K562 (cell line): ENCODE measurements at regions not wholly inside any gene's neighbourhood (a gene's known extent, or its start where the extent isn't known, plus 50 kb on each side); places are given as distances from the start of the nearest gene placed in this dataset.
"Not testable (repeated sequence)": the region's sequence is repeated elsewhere in the genome, so short reads cannot be mapped to it uniquely, and the experiment has no call there.

Experiments
- BMI1 ChIP-seq: fragments of 150-350 bp; IDR thresholded peaks from 2 replicates; pipeline ENCODE4 v1.6.1; 2014; ENCODE audit warnings: low read length
- EP300 ChIP-seq: IDR thresholded peaks from 2 replicates; pipeline ENCODE4 v1.6.1; 2012; ENCODE audit warnings: low read length, improper control_type of control experiment
- FOXA1 ChIP-seq: fragments of 450-650 bp; IDR thresholded peaks from 2 replicates; pipeline ENCODE4 v1.6.1; 2016; ENCODE audit warnings: mild to moderate bottlenecking, borderline replicate concordance
- NFYB ChIP-seq: IDR thresholded peaks from 2 replicates; pipeline ENCODE4 v1.6.1; 2011; ENCODE audit warnings: mild to moderate bottlenecking, moderate library complexity; ENCODE audit not compliant: insufficient read length; ENCODE audit errors: extremely low read depth
- OTX1 ChIP-seq: fragments of 450-650 bp; formaldehyde crosslinking; IDR thresholded peaks from 2 replicates; pipeline ENCODE4 v1.4.0; 2022; ENCODE audit warnings: mild to moderate bottlenecking
- ZNF785 ChIP-seq: fragments of 250-450 bp; sonication (Bioruptor Pico); IDR thresholded peaks from 2 replicates; pipeline ENCODE4 v1.4.0; 2020; ENCODE audit warnings: mild to moderate bottlenecking
- TF ChIP-seq, protein P1 (sequence below): fragments of 250-450 bp; sonication (Bioruptor Pico); IDR thresholded peaks from 2 replicates; pipeline ENCODE4 v1.8.0; 2021; ENCODE audit warnings: moderate library complexity, mild to moderate bottlenecking, inconsistent platforms
- TF ChIP-seq, protein P2 (sequence below), 3 experiments: IDR thresholded peaks in 2 of 3; conservative IDR thresholded peaks in 1 of 3; 2 replicates each; pipeline ENCODE4 v1.5.1; 2011 to 2012; ENCODE audit warnings: low read length in 3 of 3, mild to moderate bottlenecking in 3 of 3, control low read depth in 2 of 3, improper control_type of control experiment in 1 of 3, inconsistent platforms in 1 of 3, low read depth in 1 of 3, mixed read lengths in 1 of 3, moderate library complexity in 1 of 3; ENCODE audit not compliant: insufficient read depth in 2 of 3
- TF ChIP-seq, protein P3 (sequence below), 2 experiments: fragments of 450-650 bp in 1 of 2; sonication (generic) in 1 of 2; formaldehyde crosslinking in 1 of 2; IDR thresholded peaks in 1 of 2; conservative IDR thresholded peaks in 1 of 2; 2 replicates each; pipeline versions ENCODE4 v1.6.1 to v1.8.1; 2016 to 2023; ENCODE audit warnings: mild to moderate bottlenecking in 2 of 2, moderate library complexity in 2 of 2, inconsistent platforms in 1 of 2, missing genetic modification reagents in 1 of 2

GRCh38 chr9:124131518-124131917, 120.0 kb downstream of the LHX2 start:
- not testable (repeated sequence) for TF ChIP-seq FOXA1; BMI1; NFYB; EP300; OTX1 (CRISPR knock-in tag); ZNF785 (CRISPR knock-in tag)
- TF ChIP-seq, protein P1, sequence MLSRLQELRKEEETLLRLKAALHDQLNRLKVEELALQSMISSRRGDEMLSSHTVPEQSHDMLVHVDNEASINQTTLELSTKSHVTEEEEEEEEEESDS (CRISPR knock-in tag), result not testable (repeated sequence)
- TF ChIP-seq, protein P2, sequence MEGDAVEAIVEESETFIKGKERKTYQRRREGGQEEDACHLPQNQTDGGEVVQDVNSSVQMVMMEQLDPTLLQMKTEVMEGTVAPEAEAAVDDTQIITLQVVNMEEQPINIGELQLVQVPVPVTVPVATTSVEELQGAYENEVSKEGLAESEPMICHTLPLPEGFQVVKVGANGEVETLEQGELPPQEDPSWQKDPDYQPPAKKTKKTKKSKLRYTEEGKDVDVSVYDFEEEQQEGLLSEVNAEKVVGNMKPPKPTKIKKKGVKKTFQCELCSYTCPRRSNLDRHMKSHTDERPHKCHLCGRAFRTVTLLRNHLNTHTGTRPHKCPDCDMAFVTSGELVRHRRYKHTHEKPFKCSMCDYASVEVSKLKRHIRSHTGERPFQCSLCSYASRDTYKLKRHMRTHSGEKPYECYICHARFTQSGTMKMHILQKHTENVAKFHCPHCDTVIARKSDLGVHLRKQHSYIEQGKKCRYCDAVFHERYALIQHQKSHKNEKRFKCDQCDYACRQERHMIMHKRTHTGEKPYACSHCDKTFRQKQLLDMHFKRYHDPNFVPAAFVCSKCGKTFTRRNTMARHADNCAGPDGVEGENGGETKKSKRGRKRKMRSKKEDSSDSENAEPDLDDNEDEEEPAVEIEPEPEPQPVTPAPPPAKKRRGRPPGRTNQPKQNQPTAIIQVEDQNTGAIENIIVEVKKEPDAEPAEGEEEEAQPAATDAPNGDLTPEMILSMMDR (IDR thresholded peaks at IDR 0.05 in 2 of 3, conservative IDR thresholded peaks at IDR 0.05 in 1 of 3; ENCODE audit: insufficient read depth in 2 of 3, low read depth in 1 of 3, low read length in 3 of 3), result not testable (repeated sequence)
- TF ChIP-seq, protein P3, sequence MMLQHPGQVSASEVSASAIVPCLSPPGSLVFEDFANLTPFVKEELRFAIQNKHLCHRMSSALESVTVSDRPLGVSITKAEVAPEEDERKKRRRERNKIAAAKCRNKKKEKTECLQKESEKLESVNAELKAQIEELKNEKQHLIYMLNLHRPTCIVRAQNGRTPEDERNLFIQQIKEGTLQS (IDR thresholded peaks at IDR 0.05), result not testable (repeated sequence)
- TF ChIP-seq, protein P3 (CRISPR knock-in tag; conservative IDR thresholded peaks at IDR 0.05), result not testable (repeated sequence)
